ENCODE measurements at regions not wholly inside any gene's neighbourhood (a gene's known extent, or its start where the extent isn't known, plus 50 kb on each side); places are given as distances from the start of the nearest gene placed in this dataset.
A peak's percentile ranks its signal among the peaks of the same experiment; 100 is the strongest.

DNA sequence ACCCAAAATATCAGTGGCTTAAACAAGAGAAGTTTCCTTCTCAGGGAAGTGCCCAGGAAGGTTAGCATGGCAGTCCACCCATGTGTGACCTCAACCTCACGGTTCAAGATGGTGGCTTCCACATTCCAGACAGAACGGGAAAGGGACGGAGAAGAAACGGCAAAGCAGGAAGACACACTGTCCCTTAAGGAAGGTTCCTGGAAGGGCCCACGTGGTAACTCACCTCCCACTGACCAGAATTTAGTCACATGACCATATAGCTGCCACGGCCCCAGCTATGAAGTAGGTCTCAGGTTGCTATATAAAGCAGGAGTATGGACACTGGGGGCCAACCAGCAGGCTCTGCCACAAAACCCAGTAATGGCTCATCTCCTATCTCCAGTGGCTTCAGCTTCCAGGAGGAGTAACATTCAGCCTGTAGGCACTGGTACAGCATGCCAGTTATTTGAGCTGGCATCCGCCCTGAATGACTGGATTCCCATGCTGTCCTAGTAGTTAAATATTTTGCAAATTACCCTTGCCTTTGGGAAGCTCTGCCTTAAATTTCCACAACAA, 278.5 kb upstream of the KLF14 start:
- Histone ChIP-seq H3K4me2 (ENCODE audit: insufficient read depth, low read length) (peak overlapping the region; percentile 54), H3K4me1 (ENCODE audit: insufficient read depth, low read length) (peaks cover 71% of the 10 kb centered on the region), H2AFZ (ENCODE audit: low read length) (no peak overlapping the region)

DNA sequence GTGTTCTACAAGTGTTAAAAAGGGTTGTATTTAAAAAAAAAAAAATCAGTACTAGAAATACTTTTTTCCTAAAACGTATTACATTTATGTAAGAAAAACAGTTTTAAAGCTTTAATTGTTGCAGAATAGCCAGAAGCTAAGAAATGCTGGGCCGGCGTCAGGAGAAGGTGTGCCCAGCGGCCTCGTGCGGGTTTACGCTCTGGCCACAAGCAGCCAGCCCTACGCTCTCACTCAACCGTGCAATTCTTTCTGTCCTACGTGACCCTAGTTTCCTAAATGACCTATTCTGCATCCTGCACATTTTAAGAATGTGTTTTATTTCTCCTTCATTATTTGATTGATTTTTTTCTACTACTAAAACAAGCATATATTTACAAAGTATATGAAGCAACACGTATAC, 279.7 kb upstream of the KLF14 start:
- no peak overlapping the region for H3K4me3 ChIP-seq (ENCODE audit: insufficient read depth, low read length)
- no peak overlapping the region for H3K4me2 ChIP-seq (ENCODE audit: insufficient read depth, low read length)
- H3K9me3 ChIP-seq (ENCODE audit: low read depth, low read length), result no peaks in the 10 kb centered on the region
- peaks cover 83% of the 10 kb centered on the region for H3K79me2 ChIP-seq (ENCODE audit: insufficient read depth, low read length)
- H3K4me1 ChIP-seq (ENCODE audit: insufficient read depth, low read length), result peaks cover 59% of the 10 kb centered on the region
- H3K27me3 ChIP-seq (ENCODE audit: insufficient read depth, low read length), result no peaks in the 10 kb centered on the region
- DNase-seq (ENCODE audit: insufficient read length, low spot score, missing footprints), result no peak
- TF ChIP-seq, protein P1, sequence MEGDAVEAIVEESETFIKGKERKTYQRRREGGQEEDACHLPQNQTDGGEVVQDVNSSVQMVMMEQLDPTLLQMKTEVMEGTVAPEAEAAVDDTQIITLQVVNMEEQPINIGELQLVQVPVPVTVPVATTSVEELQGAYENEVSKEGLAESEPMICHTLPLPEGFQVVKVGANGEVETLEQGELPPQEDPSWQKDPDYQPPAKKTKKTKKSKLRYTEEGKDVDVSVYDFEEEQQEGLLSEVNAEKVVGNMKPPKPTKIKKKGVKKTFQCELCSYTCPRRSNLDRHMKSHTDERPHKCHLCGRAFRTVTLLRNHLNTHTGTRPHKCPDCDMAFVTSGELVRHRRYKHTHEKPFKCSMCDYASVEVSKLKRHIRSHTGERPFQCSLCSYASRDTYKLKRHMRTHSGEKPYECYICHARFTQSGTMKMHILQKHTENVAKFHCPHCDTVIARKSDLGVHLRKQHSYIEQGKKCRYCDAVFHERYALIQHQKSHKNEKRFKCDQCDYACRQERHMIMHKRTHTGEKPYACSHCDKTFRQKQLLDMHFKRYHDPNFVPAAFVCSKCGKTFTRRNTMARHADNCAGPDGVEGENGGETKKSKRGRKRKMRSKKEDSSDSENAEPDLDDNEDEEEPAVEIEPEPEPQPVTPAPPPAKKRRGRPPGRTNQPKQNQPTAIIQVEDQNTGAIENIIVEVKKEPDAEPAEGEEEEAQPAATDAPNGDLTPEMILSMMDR (IDR thresholded peaks at IDR 0.05; ENCODE audit: extremely low read depth, low read depth, low read length), result no peak
- H3K36me3 ChIP-seq (ENCODE audit: insufficient read depth, low read length), result no peaks in the 10 kb centered on the region
- no peak overlapping the region for H2AFZ ChIP-seq (ENCODE audit: low read length)
- no peak overlapping the region for H3K27ac ChIP-seq (ENCODE audit: low read depth, low read length)
- H4K20me1 ChIP-seq (ENCODE audit: insufficient read depth, low read length), result peaks cover 24% of the 10 kb centered on the region

More for the DNA sequence above, 278.5 kb upstream of the KLF14 start:
- H3K27me3 ChIP-seq (ENCODE audit: insufficient read depth, low read length), result no peaks in the 10 kb centered on the region
- no peaks in the 10 kb centered on the region for H3K9me3 ChIP-seq (ENCODE audit: low read depth, low read length)
- peak overlapping the region; percentile 98 for H3K27ac ChIP-seq (ENCODE audit: low read depth, low read length)
- peak overlapping the region; percentile 2 for H3K4me3 ChIP-seq (ENCODE audit: insufficient read depth, low read length)
- no peaks in the 10 kb centered on the region for H3K36me3 ChIP-seq (ENCODE audit: insufficient read depth, low read length)
- DNase-seq (ENCODE audit: insufficient read length, low spot score, missing footprints), result peak; percentile 87
- peaks cover 16% of the 10 kb centered on the region for H4K20me1 ChIP-seq (ENCODE audit: insufficient read depth, low read length)
- TF ChIP-seq, protein P1 (IDR thresholded peaks at IDR 0.05; ENCODE audit: extremely low read depth, low read depth, low read length), result no peak
- peaks cover 83% of the 10 kb centered on the region for H3K79me2 ChIP-seq (ENCODE audit: insufficient read depth, low read length)

DNA sequence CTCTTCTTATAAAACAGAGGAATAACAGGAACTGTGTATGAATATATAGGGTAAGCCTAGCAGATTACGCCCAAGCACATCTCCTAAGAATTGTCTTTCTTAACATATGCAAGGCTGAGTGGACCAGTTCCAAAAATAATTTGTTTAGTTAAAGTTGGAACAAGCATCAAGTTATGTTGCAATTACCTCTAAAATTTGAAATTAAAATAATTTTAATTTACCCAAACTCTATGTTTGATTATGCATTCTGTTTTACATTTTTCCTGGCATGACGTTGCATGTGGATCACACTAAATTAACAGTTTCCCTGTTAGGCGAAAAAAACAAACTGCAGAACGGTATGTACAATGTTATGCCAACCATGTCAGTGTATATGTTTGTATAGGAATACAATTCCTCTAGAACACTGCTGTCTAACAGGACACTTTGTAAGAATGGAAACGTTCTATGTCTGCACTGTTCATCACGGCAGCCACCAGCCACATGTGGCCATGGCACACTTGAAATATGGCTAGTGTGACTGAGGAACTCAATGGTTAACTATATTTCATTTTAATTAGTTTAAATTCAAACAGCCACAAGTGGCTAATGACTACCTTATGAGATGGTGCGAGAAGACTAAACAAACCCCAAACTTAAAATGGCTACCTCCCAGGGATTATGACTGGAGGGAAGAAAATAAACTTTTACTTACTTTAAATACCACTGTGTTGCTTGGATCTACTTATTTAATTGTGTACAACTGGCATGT, 281.1 kb upstream of the KLF14 start:
- Histone ChIP-seq H3K79me2 (ENCODE audit: insufficient read depth, low read length) (peaks cover 85% of the 10 kb centered on the region), H3K9me3 (ENCODE audit: low read depth, low read length) (no peaks in the 10 kb centered on the region), H3K27me3 (ENCODE audit: insufficient read depth, low read length) (no peaks in the 10 kb centered on the region), H3K36me3 (ENCODE audit: insufficient read depth, low read length) (no peaks in the 10 kb centered on the region), H3K4me1 (ENCODE audit: insufficient read depth, low read length) (peaks cover 46% of the 10 kb centered on the region), H3K4me3 (ENCODE audit: insufficient read depth, low read length) (no peak overlapping the region), H3K27ac (ENCODE audit: low read depth, low read length) (no peak overlapping the region), H2AFZ (ENCODE audit: low read length) (no peak overlapping the region), H3K4me2 (ENCODE audit: insufficient read depth, low read length) (no peak overlapping the region), H4K20me1 (ENCODE audit: insufficient read depth, low read length) (peaks cover 27% of the 10 kb centered on the region)
- TF ChIP-seq, protein P1 (IDR thresholded peaks at IDR 0.05; ENCODE audit: extremely low read depth, low read depth, low read length), result no peak
- DNase-seq (ENCODE audit: insufficient read length, low spot score, missing footprints), result no peak

DNA sequence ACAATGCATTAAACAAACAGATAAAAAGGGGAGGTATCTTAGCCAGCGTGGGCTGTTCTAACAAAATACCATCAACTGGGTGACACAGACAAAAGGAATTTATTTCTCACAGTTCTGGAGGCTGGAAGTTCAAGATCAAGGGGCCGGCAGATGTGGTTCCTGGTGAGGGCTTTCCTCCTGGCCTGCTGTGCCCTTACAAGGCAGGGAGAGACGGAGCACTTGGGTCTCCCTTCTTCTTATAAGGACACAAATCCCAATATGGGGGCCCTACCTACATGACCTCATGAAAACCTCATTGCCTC, 281.6 kb upstream of the KLF14 start:
- H2AFZ ChIP-seq (ENCODE audit: low read length), result no peak overlapping the region
- peaks cover 84% of the 10 kb centered on the region for H3K79me2 ChIP-seq (ENCODE audit: insufficient read depth, low read length)
- TF ChIP-seq, protein P1 (IDR thresholded peaks at IDR 0.05; ENCODE audit: extremely low read depth, low read depth, low read length), result no peak
- no peaks in the 10 kb centered on the region for H3K9me3 ChIP-seq (ENCODE audit: low read depth, low read length)
- no peaks in the 10 kb centered on the region for H3K36me3 ChIP-seq (ENCODE audit: insufficient read depth, low read length)
- no peak overlapping the region for H3K4me2 ChIP-seq (ENCODE audit: insufficient read depth, low read length)
- H4K20me1 ChIP-seq (ENCODE audit: insufficient read depth, low read length), result peaks cover 25% of the 10 kb centered on the region
- no peak overlapping the region for H3K27ac ChIP-seq (ENCODE audit: low read depth, low read length)
- H3K27me3 ChIP-seq (ENCODE audit: insufficient read depth, low read length), result no peaks in the 10 kb centered on the region
- H3K4me1 ChIP-seq (ENCODE audit: insufficient read depth, low read length), result peaks cover 41% of the 10 kb centered on the region
- H3K4me3 ChIP-seq (ENCODE audit: insufficient read depth, low read length), result no peak overlapping the region
- no peak for DNase-seq (ENCODE audit: insufficient read length, low spot score, missing footprints)
